DOHH2 (cell line): ENCODE measurements at regions not wholly inside any gene's neighbourhood (a gene's known extent, or its start where the extent isn't known, plus 50 kb on each side); places are given as distances from the start of the nearest gene placed in this dataset.

ENCODE experiments used
- H3F3A ChIP-seq: fragments of 200-600 bp; sonication (generic), shearing (Covaris generic); 2 replicates; pipeline ENCODE4 v1.6.0; 2016; ENCODE audit warnings: antibody characterized with exemption, mild to moderate bottlenecking; ENCODE audit not compliant: control insufficient read depth, insufficient read depth
- H3K27ac ChIP-seq: fragments of 200-600 bp; sonication (generic); 2 replicates; pipeline ENCODE4 v1.5.1; 2014; ENCODE audit warnings: low read depth, mild to moderate bottlenecking, low read length, moderate library complexity
- H3K27me3 ChIP-seq: fragments of 200-600 bp; sonication (generic); 2 replicates; pipeline ENCODE4 v1.6.1; 2014; ENCODE audit warnings: mild to moderate bottlenecking, low read length, mixed read lengths; ENCODE audit not compliant: control insufficient read depth
- H3K36me3 ChIP-seq: fragments of 200-600 bp; sonication (generic); 2 replicates; pipeline ENCODE4 v1.6.1; 2014; ENCODE audit warnings: mild to moderate bottlenecking, low read length, moderate library complexity, mixed read lengths; ENCODE audit not compliant: control insufficient read depth
- H3K4me1 ChIP-seq: fragments of 200-600 bp; sonication (generic); 2 replicates; pipeline ENCODE4 v1.6.1; 2014; ENCODE audit warnings: mild to moderate bottlenecking, low read length, mixed read lengths; ENCODE audit not compliant: control insufficient read depth
- H3K4me2 ChIP-seq: fragments of 200-600 bp; sonication (generic); 2 replicates; pipeline ENCODE4 v1.6.0; 2014; ENCODE audit warnings: mild to moderate bottlenecking, low read length, moderate library complexity
- H3K4me3 ChIP-seq: fragments of 200-600 bp; sonication (generic); 2 replicates; pipeline ENCODE4 v1.5.1; 2014; ENCODE audit warnings: mild to moderate bottlenecking, low read length, mixed read lengths
- H3K79me2 ChIP-seq: fragments of 200-600 bp; sonication (generic); 2 replicates; pipeline ENCODE4 v1.6.1; 2014; ENCODE audit warnings: mild to moderate bottlenecking, low read length, mixed read lengths; ENCODE audit not compliant: control insufficient read depth
- H3K9me2 ChIP-seq: fragments of 200-600 bp; sonication (generic); replicated peaks from 2 replicates; pipeline ENCODE4 v1.6.1; 2014; ENCODE audit warnings: mild to moderate bottlenecking, low read length, mixed read lengths; ENCODE audit not compliant: control insufficient read depth
- H3K9me3 ChIP-seq: fragments of 200-600 bp; sonication (generic); 2 replicates; pipeline ENCODE4 v1.6.1; 2014; ENCODE audit warnings: antibody characterized with exemption, low read length, mixed read lengths; ENCODE audit not compliant: control insufficient read depth, insufficient read depth
- H4K20me1 ChIP-seq: fragments of 200-600 bp; sonication (generic); 2 replicates; pipeline ENCODE4 v1.6.0; 2014; ENCODE audit warnings: low read depth, mild to moderate bottlenecking, antibody characterized with exemption, low read length, moderate library complexity; ENCODE audit not compliant: control insufficient read depth, insufficient read depth
- CTCF ChIP-seq: fragments of 200-600 bp; sonication (generic); IDR thresholded peaks from one replicate; pipeline ENCODE4 v1.5.1; 2014; ENCODE audit warnings: antibody characterized with exemption, mild to moderate bottlenecking, low read depth, low read length; ENCODE audit not compliant: poor library complexity, severe bottlenecking
- EZH2phosphoT487 ChIP-seq: fragments of 200-600 bp; sonication (generic); IDR thresholded peaks from 2 replicates; pipeline ENCODE4 v1.6.1; 2017; ENCODE audit warnings: borderline replicate concordance, mild to moderate bottlenecking, antibody characterized with exemption, low read length, moderate library complexity, mixed read lengths

DNA sequence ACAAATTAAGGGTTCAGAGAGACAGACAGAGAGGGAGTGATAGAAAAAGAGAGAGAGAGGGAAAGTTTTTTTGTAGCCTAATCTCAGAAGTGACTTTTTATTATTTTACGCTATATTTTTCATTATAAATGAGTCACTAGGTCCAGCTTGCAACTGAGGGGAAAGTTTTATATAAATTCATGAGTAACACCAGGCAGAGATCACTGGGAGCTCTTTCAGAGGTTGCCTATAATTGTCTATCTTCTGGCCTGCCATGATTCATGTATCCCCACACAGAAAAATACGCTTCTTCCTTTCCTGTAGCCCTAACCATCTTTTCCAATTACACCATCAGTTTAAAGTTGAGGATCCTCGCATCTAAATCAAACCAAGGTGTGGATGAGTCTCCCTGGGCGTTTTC lies 467.9 kb downstream of the SLITRK1 start:
- H3K27ac ChIP-seq: no peak overlapping the region
- H3K79me2 ChIP-seq: no peaks in the 10 kb centered on the region
- no peaks in the 10 kb centered on the region for H3K4me1 ChIP-seq
- no peak overlapping the region for H3K4me3 ChIP-seq
- no peaks in the 10 kb centered on the region for H3K36me3 ChIP-seq
- peaks cover 2% of the 10 kb centered on the region; the same call in 1 of the 2 replicates for H3K9me3 ChIP-seq
- no peak overlapping the region for H3K4me2 ChIP-seq
- no peaks in the 10 kb centered on the region for H4K20me1 ChIP-seq
- H3F3A ChIP-seq: no peaks in the 10 kb centered on the region
- TF ChIP-seq EZH2phosphoT487 (no peak), CTCF (no peak)
- H3K27me3 ChIP-seq: no peaks in the 10 kb centered on the region
- no peaks in the 10 kb centered on the region for H3K9me2 ChIP-seq

GRCh38 chr13:83386609-83387008 lies 495.7 kb downstream of the SLITRK1 start:
- no peaks in the 10 kb centered on the region for H3K79me2 ChIP-seq
- H4K20me1 ChIP-seq: no peaks in the 10 kb centered on the region
- TF ChIP-seq EZH2phosphoT487 (no peak), CTCF (no peak)
- H3F3A ChIP-seq: no peaks in the 10 kb centered on the region
- H3K27me3 ChIP-seq: no peaks in the 10 kb centered on the region
- H3K4me3 ChIP-seq: no peak overlapping the region
- no peak overlapping the region for H3K4me2 ChIP-seq
- H3K9me2 ChIP-seq: no peaks in the 10 kb centered on the region
- no peaks in the 10 kb centered on the region for H3K9me3 ChIP-seq
- no peaks in the 10 kb centered on the region for H3K36me3 ChIP-seq
- H3K27ac ChIP-seq: no peak overlapping the region
- no peaks in the 10 kb centered on the region for H3K4me1 ChIP-seq

- Histone ChIP-seq H4K20me1 (no peaks in the 10 kb centered on the region), H3K4me3 (no peak overlapping the region), H3F3A (no peaks in the 10 kb centered on the region), H3K9me3 (peaks cover 7% of the 10 kb centered on the region; the same call in 1 of the 2 replicates), H3K27me3 (no peaks in the 10 kb centered on the region), H3K27ac (no peak overlapping the region), H3K36me3 (no peaks in the 10 kb centered on the region), H3K9me2 (no peaks in the 10 kb centered on the region), H3K4me2 (no peak overlapping the region), H3K4me1 (no peaks in the 10 kb centered on the region), H3K79me2 (no peaks in the 10 kb centered on the region)
- TF ChIP-seq EZH2phosphoT487 (no peak), CTCF (no peak)
These were observed 503.4 kb downstream of the SLITRK1 start for GRCh38 chr13:83378908-83379307.
